Keratinocyte (primary cell): ENCODE measurements at regions not wholly inside any gene's neighbourhood (a gene's known extent, or its start where the extent isn't known, plus 50 kb on each side); places are given as distances from the start of the nearest gene placed in this dataset.

ENCODE experiments used
- DNase-seq: peaks from one replicate; pipeline ENCODE4 v3.0.0-alpha.2; 2011; ENCODE audit warnings: low read depth, missing footprints, low spot score
- FAIRE-seq: peaks from 2 replicates; lab custom pipeline; 2011; peaks lifted over from hg19 to GRCh38; lab: Jason Lieb, UNC
- H2AFZ ChIP-seq: 2 replicates; pipeline ENCODE4 v1.6.0; 2012; ENCODE audit warnings: low read length, control low read depth, inconsistent platforms; ENCODE audit not compliant: control insufficient read depth
- H3K27ac ChIP-seq: 2 replicates; pipeline ENCODE4 v1.5.1; 2011; ENCODE audit warnings: low read length; ENCODE audit not compliant: control insufficient read depth, insufficient read depth
- H3K27me3 ChIP-seq: 3 replicates; pipeline ENCODE4 v1.6.0; 2011; ENCODE audit warnings: low read length; ENCODE audit not compliant: control insufficient read depth, insufficient read depth; ENCODE audit errors: extremely low read depth
- H3K36me3 ChIP-seq, 2 experiments: 2 replicates in 1 of 2; 3 replicates in 1 of 2; pipeline ENCODE4 v1.5.1; 2011; ENCODE audit warnings: low read length in 2 of 2, mild to moderate bottlenecking in 1 of 2; ENCODE audit not compliant: control insufficient read depth in 2 of 2, insufficient read depth in 2 of 2; ENCODE audit errors: extremely low read depth in 1 of 2
- H3K4me1 ChIP-seq: 3 replicates; pipeline ENCODE4 v1.5.1; 2011; ENCODE audit warnings: low read length; ENCODE audit not compliant: control insufficient read depth, insufficient read depth; ENCODE audit errors: extremely low read depth
- H3K4me2 ChIP-seq: 3 replicates; pipeline ENCODE4 v1.6.0; 2011; ENCODE audit warnings: low read depth, low read length; ENCODE audit not compliant: control insufficient read depth, insufficient read depth; ENCODE audit errors: extremely low read depth
- H3K4me3 ChIP-seq, 3 experiments: fragments of 200-600 bp in 1 of 3; sonication (generic) in 1 of 3; 2 replicates in 2 of 3; 3 replicates in 1 of 3; pipeline ENCODE4 v1.5.1; 2011 to 2016; ENCODE audit warnings: low read length in 3 of 3, mild to moderate bottlenecking in 3 of 3, control low read depth in 2 of 3, inconsistent platforms in 1 of 3, low read depth in 1 of 3, mixed read lengths in 1 of 3, mixed run types in 1 of 3, moderate library complexity in 1 of 3; ENCODE audit not compliant: control insufficient read depth in 2 of 3, insufficient read depth in 2 of 3; ENCODE audit errors: extremely low read depth in 1 of 3
- H3K79me2 ChIP-seq: 2 replicates; pipeline ENCODE4 v1.6.0; 2012; ENCODE audit warnings: low read length; ENCODE audit not compliant: control insufficient read depth, insufficient read depth
- H3K9ac ChIP-seq: 3 replicates; pipeline ENCODE4 v1.6.0; 2011; ENCODE audit warnings: low read length; ENCODE audit not compliant: control insufficient read depth, insufficient read depth; ENCODE audit errors: extremely low read depth
- H3K9me1 ChIP-seq: 3 replicates; pipeline ENCODE4 v1.6.0; 2011; ENCODE audit warnings: low read length; ENCODE audit not compliant: control insufficient read depth, insufficient read depth; ENCODE audit errors: extremely low read depth
- H3K9me3 ChIP-seq: 2 replicates; pipeline ENCODE4 v1.5.1; 2012; ENCODE audit warnings: low read depth, low read length; ENCODE audit not compliant: control insufficient read depth
- H4K20me1 ChIP-seq: 3 replicates; pipeline ENCODE4 v1.6.0; 2011; ENCODE audit warnings: low read length; ENCODE audit not compliant: control insufficient read depth, insufficient read depth; ENCODE audit errors: extremely low read depth
- CTCF ChIP-seq, 3 experiments: IDR thresholded peaks in 1 of 3; conservative IDR thresholded peaks in 1 of 3; optimal IDR thresholded peaks in 1 of 3; 2 replicates in 2 of 3; 3 replicates in 1 of 3; pipeline versions ENCODE3 to v1.5.1; 2011; ENCODE audit warnings: low read length in 3 of 3, mild to moderate bottlenecking in 3 of 3, moderate library complexity in 2 of 3, control low read depth in 1 of 3, inconsistent platforms in 1 of 3; ENCODE audit not compliant: insufficient read depth in 2 of 3; ENCODE audit errors: extremely low read depth in 1 of 3
- EZH2 ChIP-seq: IDR thresholded peaks from one replicate; pipeline ENCODE4 v1.6.1; 2012; ENCODE audit warnings: inconsistent platforms, mild to moderate bottlenecking, low read length, moderate library complexity
- dilution Hi-C: fragments of 300-500 bp; cut with MboI; formaldehyde crosslinking; loops from one replicate; pipeline ENCODE4 v1.7.0; 2020; ENCODE audit warnings: low sequenced_read_pairs; ENCODE audit not compliant: extremely low pct_ligation_motif_present

GRCh38 chr9:99425124-99425523 is 203.0 kb downstream of the SEC61B start:
- FAIRE-seq, result no peak
- H3K4me2 ChIP-seq, result no peak overlapping the region
- no peak for DNase-seq
- H4K20me1 ChIP-seq, result no peaks in the 10 kb centered on the region
- no peak overlapping the region for H2AFZ ChIP-seq
- H3K36me3 ChIP-seq, result no peaks in the 10 kb centered on the region
- no peak overlapping the region for H3K4me3 ChIP-seq
- H3K9me1 ChIP-seq, result no peaks in the 10 kb centered on the region
- H3K9me3 ChIP-seq, result no peaks in the 10 kb centered on the region
- H3K4me1 ChIP-seq, result no peaks in the 10 kb centered on the region
- H3K79me2 ChIP-seq, result no peaks in the 10 kb centered on the region
- dilution Hi-C loops, result no loop called here
- no peaks in the 10 kb centered on the region for H3K27me3 ChIP-seq
- no peak overlapping the region for H3K27ac ChIP-seq
- H3K9ac ChIP-seq, result no peak overlapping the region
- TF ChIP-seq CTCF (optimal IDR thresholded peaks at IDR 0.05 in 1 of 3, IDR thresholded peaks at IDR 0.05 in 1 of 3, conservative IDR thresholded peaks at IDR 0.05 in 1 of 3; ENCODE audit: extremely low read depth in 1 of 3, insufficient read depth in 2 of 3, low read length in 3 of 3), result no peak
- TF ChIP-seq EZH2, result no peak

DNA sequence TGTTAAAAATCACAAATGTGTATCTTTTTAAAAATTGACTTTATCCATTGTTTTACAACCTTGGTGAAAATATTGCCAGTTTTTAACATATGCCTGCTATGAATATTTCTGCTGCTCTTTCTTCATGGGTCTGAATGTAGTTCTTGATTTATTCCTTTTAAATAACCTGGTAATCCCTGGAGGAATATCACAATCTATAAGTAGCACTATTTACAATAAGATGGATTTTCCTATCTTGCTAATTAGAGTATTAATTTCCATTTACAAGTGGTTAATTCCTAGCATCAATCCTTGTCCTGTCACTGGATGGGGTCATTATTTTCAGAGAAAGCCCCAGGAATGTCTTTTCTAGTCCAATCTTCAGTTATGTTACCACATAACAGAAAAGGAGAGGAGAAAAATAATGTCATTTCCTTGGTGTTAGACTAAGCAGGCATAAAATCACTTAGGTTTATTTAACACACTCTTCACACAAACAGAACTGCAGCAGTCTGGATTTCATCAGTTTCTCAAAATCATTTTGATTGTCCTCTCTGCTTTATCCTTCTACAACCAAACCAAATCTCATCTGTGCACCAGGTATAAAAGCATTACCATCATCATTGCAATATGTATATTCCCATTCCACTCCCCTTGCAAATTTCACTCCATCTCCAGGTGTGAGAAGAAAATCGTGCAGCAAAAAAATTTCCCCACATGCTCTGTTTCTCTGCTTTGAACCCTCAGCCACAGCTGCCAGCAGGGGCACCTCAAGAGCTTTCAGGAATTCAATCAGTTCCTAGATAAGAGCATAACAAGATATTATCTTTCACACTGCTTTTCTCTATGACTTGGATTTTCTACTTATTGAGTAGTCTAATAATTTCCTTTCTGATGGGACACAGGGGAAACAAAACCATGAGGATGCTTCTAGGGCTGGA is 204.1 kb downstream of the SEC61B start:
- Histone ChIP-seq H3K36me3 (no peaks in the 10 kb centered on the region), H3K9ac (no peak overlapping the region), H3K9me3 (no peaks in the 10 kb centered on the region), H3K27ac (no peak overlapping the region), H4K20me1 (no peaks in the 10 kb centered on the region), H3K9me1 (no peaks in the 10 kb centered on the region), H3K4me2 (no peak overlapping the region), H3K79me2 (no peaks in the 10 kb centered on the region), H2AFZ (no peak overlapping the region), H3K27me3 (no peaks in the 10 kb centered on the region), H3K4me3 (no peak overlapping the region), H3K4me1 (peaks cover 4% of the 10 kb centered on the region)
- dilution Hi-C loops, result no loop called here
- no peak for TF ChIP-seq EZH2
- TF ChIP-seq CTCF (optimal IDR thresholded peaks at IDR 0.05 in 1 of 3, IDR thresholded peaks at IDR 0.05 in 1 of 3, conservative IDR thresholded peaks at IDR 0.05 in 1 of 3; ENCODE audit: extremely low read depth in 1 of 3, insufficient read depth in 2 of 3, low read length in 3 of 3), result no peak
- no peak for DNase-seq
- no peak for FAIRE-seq
